HEK293T (cell line): ENCODE measurements at regions not wholly inside any gene's neighbourhood (a gene's known extent, or its start where the extent isn't known, plus 50 kb on each side); places are given as distances from the start of the nearest gene placed in this dataset.

Experiments used
- ARNT ChIP-seq: fragments of 450-650 bp; IDR thresholded peaks from 2 replicates; pipeline ENCODE4 v1.6.1; 2017; ENCODE audit warnings: mild to moderate bottlenecking
- BHLHE40 ChIP-seq: fragments of 450-650 bp; IDR thresholded peaks from 2 replicates; pipeline ENCODE4 v1.6.1; 2016; ENCODE audit warnings: mild to moderate bottlenecking, moderate library complexity, borderline replicate concordance
- FOXA1 ChIP-seq: fragments of 450-650 bp; IDR thresholded peaks from 2 replicates; pipeline ENCODE4 v1.6.1; 2016; ENCODE audit warnings: mild to moderate bottlenecking
- FOXK2 ChIP-seq: fragments of 450-650 bp; IDR thresholded peaks from 2 replicates; pipeline ENCODE4 v1.6.1; 2016; ENCODE audit warnings: mild to moderate bottlenecking
- FOXM1 ChIP-seq: fragments of 450-650 bp; IDR thresholded peaks from 2 replicates; pipeline ENCODE4 v1.6.1; 2017; ENCODE audit warnings: mild to moderate bottlenecking, borderline replicate concordance
- HDGF ChIP-seq: fragments of 450-650 bp; IDR thresholded peaks from 2 replicates; pipeline ENCODE4 v1.6.1; 2017; ENCODE audit warnings: antibody characterized with exemption, borderline replicate concordance
- L3MBTL2 ChIP-seq: fragments of 450-650 bp; conservative IDR thresholded peaks from 2 replicates; pipeline ENCODE4 v1.6.1; 2016; ENCODE audit warnings: mild to moderate bottlenecking
- LEF1 ChIP-seq: fragments of 450-650 bp; IDR thresholded peaks from 2 replicates; pipeline ENCODE4 v1.6.1; 2017; ENCODE audit warnings: mild to moderate bottlenecking, borderline replicate concordance
- NFRKB ChIP-seq: fragments of 450-650 bp; IDR thresholded peaks from 2 replicates; pipeline ENCODE4 v1.6.1; 2016; ENCODE audit warnings: mild to moderate bottlenecking, moderate library complexity
- SP1 ChIP-seq: fragments of 450-650 bp; IDR thresholded peaks from 2 replicates; pipeline ENCODE4 v1.6.1; 2017
- TF ChIP-seq, protein P1 (sequence below): fragments of 450-650 bp; IDR thresholded peaks from 2 replicates; pipeline ENCODE4 v1.6.1; 2016

DNA sequence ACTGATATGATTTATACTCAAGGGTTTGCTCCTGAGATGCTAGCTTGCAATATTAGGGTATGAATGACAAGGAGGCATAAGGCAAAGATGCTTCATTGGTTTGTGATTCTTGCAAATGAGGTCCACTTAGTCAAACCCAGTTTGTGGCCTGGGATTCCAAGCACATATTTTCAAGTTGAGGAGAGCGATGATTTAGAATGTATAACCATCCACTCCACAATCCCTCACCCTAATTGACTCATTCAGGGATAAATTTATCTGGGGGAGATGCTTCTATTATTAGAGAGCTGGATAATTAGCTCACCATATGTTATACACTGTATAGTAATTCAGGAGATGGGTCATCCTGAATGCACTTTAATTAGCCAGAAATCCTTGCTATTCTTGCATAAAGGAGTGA lies 118.3 kb upstream of the PUDP start:
- TF ChIP-seq HDGF (no peak), ARNT (no peak), FOXA1 (no peak), SP1 (no peak), FOXM1 (no peak), BHLHE40 (no peak), L3MBTL2 (no peak), FOXK2 (no peak), NFRKB (no peak), LEF1 (no peak)
- TF ChIP-seq, protein P1, sequence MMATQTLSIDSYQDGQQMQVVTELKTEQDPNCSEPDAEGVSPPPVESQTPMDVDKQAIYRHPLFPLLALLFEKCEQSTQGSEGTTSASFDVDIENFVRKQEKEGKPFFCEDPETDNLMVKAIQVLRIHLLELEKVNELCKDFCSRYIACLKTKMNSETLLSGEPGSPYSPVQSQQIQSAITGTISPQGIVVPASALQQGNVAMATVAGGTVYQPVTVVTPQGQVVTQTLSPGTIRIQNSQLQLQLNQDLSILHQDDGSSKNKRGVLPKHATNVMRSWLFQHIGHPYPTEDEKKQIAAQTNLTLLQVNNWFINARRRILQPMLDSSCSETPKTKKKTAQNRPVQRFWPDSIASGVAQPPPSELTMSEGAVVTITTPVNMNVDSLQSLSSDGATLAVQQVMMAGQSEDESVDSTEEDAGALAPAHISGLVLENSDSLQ: no peak
